ENCODE measurements at regions not wholly inside any gene's neighbourhood (a gene's known extent, or its start where the extent isn't known, plus 50 kb on each side); places are given as distances from the start of the nearest gene placed in this dataset.
A peak's percentile ranks its signal among the peaks of the same experiment; 100 is the strongest.

GRCh38 chr13:79745081-79745480, 264.1 kb downstream of the NDFIP2 start:
- DNase-seq (ENCODE audit: extremely low spot score), result no peak
- CTCF ChIA-PET, result interaction anchor here (0.7 to 0.8 kb wide), 2 partner anchors 10 to 66 kb away, joined by 3 to 6 read pairs; no protein-coding TSS in a partner anchor
- no peak for TF ChIP-seq FOXM1 (IDR thresholded peaks at IDR 0.05; ENCODE audit: borderline replicate concordance)
- TF ChIP-seq L3MBTL2 (conservative IDR thresholded peaks at IDR 0.05), result no peak
- no peak for TF ChIP-seq CTBP1 (IDR thresholded peaks at IDR 0.05; ENCODE audit: borderline replicate concordance)
- no peak for TF ChIP-seq FOXK2 (IDR thresholded peaks at IDR 0.05)
- no peak for TF ChIP-seq ARNT (IDR thresholded peaks at IDR 0.05)
- TF ChIP-seq, protein P1, sequence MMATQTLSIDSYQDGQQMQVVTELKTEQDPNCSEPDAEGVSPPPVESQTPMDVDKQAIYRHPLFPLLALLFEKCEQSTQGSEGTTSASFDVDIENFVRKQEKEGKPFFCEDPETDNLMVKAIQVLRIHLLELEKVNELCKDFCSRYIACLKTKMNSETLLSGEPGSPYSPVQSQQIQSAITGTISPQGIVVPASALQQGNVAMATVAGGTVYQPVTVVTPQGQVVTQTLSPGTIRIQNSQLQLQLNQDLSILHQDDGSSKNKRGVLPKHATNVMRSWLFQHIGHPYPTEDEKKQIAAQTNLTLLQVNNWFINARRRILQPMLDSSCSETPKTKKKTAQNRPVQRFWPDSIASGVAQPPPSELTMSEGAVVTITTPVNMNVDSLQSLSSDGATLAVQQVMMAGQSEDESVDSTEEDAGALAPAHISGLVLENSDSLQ (IDR thresholded peaks at IDR 0.05), result no peak
- no peak for TF ChIP-seq ELF4 (IDR thresholded peaks at IDR 0.05)
- no peak for TF ChIP-seq ZNF384 (IDR thresholded peaks at IDR 0.05)
- no peak for TF ChIP-seq NFRKB (IDR thresholded peaks at IDR 0.05)
- no peak for TF ChIP-seq HDGF (IDR thresholded peaks at IDR 0.05; ENCODE audit: borderline replicate concordance)
- no peak for TF ChIP-seq FOXA1 (IDR thresholded peaks at IDR 0.05)
- no peak for TF ChIP-seq SUZ12 (IDR thresholded peaks at IDR 0.05)
- POLR2A ChIA-PET, result no interaction called here

GRCh38 chr13:79742923-79743322, 262.0 kb downstream of the NDFIP2 start:
- no peak for DNase-seq (ENCODE audit: extremely low spot score)
- CTCF ChIA-PET, result no interaction called here
- POLR2A ChIA-PET, result no interaction called here
- no peak for TF ChIP-seq FOXA1 (IDR thresholded peaks at IDR 0.05)
- no peak for TF ChIP-seq NFRKB (IDR thresholded peaks at IDR 0.05)
- TF ChIP-seq, protein P1 (IDR thresholded peaks at IDR 0.05), result no peak
- TF ChIP-seq FOXK2 (IDR thresholded peaks at IDR 0.05), result no peak
- TF ChIP-seq ARNT (IDR thresholded peaks at IDR 0.05), result no peak
- no peak for TF ChIP-seq FOXM1 (IDR thresholded peaks at IDR 0.05; ENCODE audit: borderline replicate concordance)

DNA sequence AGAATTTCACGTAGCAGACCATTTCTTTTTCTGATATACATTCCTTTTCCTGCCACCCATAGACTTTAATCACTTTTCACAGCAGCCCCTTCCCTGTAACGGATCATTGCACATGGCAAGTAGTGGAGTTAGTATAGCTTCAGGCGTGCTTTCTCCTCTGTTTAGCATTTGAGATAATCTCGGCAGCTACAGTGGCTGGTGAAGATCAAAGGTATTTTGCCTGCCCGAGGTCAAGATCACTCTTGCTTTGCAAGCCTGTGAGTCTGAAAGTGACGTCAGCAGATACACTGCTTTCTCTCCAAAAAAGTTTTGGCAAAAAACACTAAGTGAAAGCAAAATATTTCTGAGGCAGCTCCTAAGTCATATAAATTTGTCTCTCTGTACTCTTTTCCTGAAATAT, 260.0 kb downstream of the NDFIP2 start:
- DNase-seq (ENCODE audit: extremely low spot score), result peak; percentile 54
- TF ChIP-seq SUZ12 (IDR thresholded peaks at IDR 0.05) (no peak), CTBP1 (IDR thresholded peaks at IDR 0.05; ENCODE audit: borderline replicate concordance) (no peak), NFRKB (IDR thresholded peaks at IDR 0.05) (no peak), ARNT (IDR thresholded peaks at IDR 0.05) (no peak), BHLHE40 (IDR thresholded peaks at IDR 0.05; ENCODE audit: borderline replicate concordance) (no peak), HDGF (IDR thresholded peaks at IDR 0.05; ENCODE audit: borderline replicate concordance) (no peak), FOXK2 (IDR thresholded peaks at IDR 0.05) (no peak), ELF4 (IDR thresholded peaks at IDR 0.05) (no peak), TARDBP (IDR thresholded peaks at IDR 0.05) (no peak), L3MBTL2 (conservative IDR thresholded peaks at IDR 0.05) (no peak), ZNF384 (IDR thresholded peaks at IDR 0.05) (no peak), LEF1 (IDR thresholded peaks at IDR 0.05; ENCODE audit: borderline replicate concordance) (no peak)
- ChIA-PET CTCF (interaction anchor here (0.5 to 1.0 kb wide), 3 partner anchors 19 to 237 kb away, joined by 3 read pairs; no protein-coding TSS in a partner anchor), POLR2A (interaction anchor here (0.8 to 1.3 kb wide), 2 partner anchors 600 to 602 kb away, joined by 3 read pairs; partner anchors contain the start of gene SPRY2)

DNA sequence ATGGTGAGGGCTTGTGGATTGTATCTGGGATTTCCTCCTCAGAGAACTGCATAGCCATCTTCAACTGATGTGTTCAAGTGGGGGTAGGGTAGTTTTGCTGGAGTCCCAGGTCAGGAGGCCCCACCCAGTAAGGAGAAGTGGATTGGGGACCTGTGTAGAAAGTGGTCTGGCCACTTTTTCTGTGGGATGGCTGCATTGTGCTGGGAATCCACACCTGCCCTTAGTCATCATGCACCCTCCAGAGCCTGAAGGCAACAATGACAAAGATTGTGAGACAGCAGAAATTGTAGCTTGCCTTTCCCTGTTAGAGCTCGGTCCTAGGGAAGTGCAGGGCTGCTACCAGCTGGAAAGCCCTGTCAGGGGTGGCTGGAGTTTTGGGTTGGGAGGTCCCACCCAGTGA, 255.4 kb downstream of the NDFIP2 start:
- CTCF ChIA-PET, result interaction anchor here (1.1 kb wide), 1 partner anchor 24 kb away, joined by 3 read pairs; no protein-coding TSS in a partner anchor
- POLR2A ChIA-PET, result no interaction called here
- TF ChIP-seq ELF4 (IDR thresholded peaks at IDR 0.05) (no peak), TARDBP (IDR thresholded peaks at IDR 0.05) (no peak), ZNF384 (IDR thresholded peaks at IDR 0.05) (no peak), HDGF (IDR thresholded peaks at IDR 0.05; ENCODE audit: borderline replicate concordance) (no peak), NFRKB (IDR thresholded peaks at IDR 0.05) (no peak), SUZ12 (IDR thresholded peaks at IDR 0.05) (no peak), BHLHE40 (IDR thresholded peaks at IDR 0.05; ENCODE audit: borderline replicate concordance) (no peak), ARNT (IDR thresholded peaks at IDR 0.05) (no peak), SP1 (IDR thresholded peaks at IDR 0.05) (no peak)
- DNase-seq (ENCODE audit: extremely low spot score), result no peak

GRCh38 chr13:79735228-79735627, 254.3 kb downstream of the NDFIP2 start:
- ChIA-PET CTCF (interaction anchor here (0.6 kb wide), 2 partner anchors 10 to 25 kb away, joined by 3 to 4 read pairs; no protein-coding TSS in a partner anchor), POLR2A (no interaction called here)
- TF ChIP-seq ARNT (IDR thresholded peaks at IDR 0.05) (no peak), ZNF384 (IDR thresholded peaks at IDR 0.05) (no peak), FOXM1 (IDR thresholded peaks at IDR 0.05; ENCODE audit: borderline replicate concordance) (no peak), L3MBTL2 (conservative IDR thresholded peaks at IDR 0.05) (no peak), SUZ12 (IDR thresholded peaks at IDR 0.05) (no peak), TARDBP (IDR thresholded peaks at IDR 0.05) (no peak), ELF4 (IDR thresholded peaks at IDR 0.05) (no peak), LEF1 (IDR thresholded peaks at IDR 0.05; ENCODE audit: borderline replicate concordance) (no peak), CTBP1 (IDR thresholded peaks at IDR 0.05; ENCODE audit: borderline replicate concordance) (no peak)
- TF ChIP-seq, protein P1 (IDR thresholded peaks at IDR 0.05), result no peak
- no peak for DNase-seq (ENCODE audit: extremely low spot score)

GRCh38 chr13:79727086-79727485, 246.1 kb downstream of the NDFIP2 start:
- DNase-seq (ENCODE audit: extremely low spot score), result no peak
- ChIA-PET CTCF (no interaction called here), POLR2A (no interaction called here)
- TF ChIP-seq ZNF384 (IDR thresholded peaks at IDR 0.05) (no peak), SUZ12 (IDR thresholded peaks at IDR 0.05) (no peak), HDGF (IDR thresholded peaks at IDR 0.05; ENCODE audit: borderline replicate concordance) (no peak), FOXM1 (IDR thresholded peaks at IDR 0.05; ENCODE audit: borderline replicate concordance) (no peak), L3MBTL2 (conservative IDR thresholded peaks at IDR 0.05) (no peak), ARNT (IDR thresholded peaks at IDR 0.05) (no peak), BHLHE40 (IDR thresholded peaks at IDR 0.05; ENCODE audit: borderline replicate concordance) (no peak)
